ENCODE measurements at regions not wholly inside any gene's neighbourhood (a gene's known extent, or its start where the extent isn't known, plus 50 kb on each side); places are given as distances from the start of the nearest gene placed in this dataset.
A peak's percentile ranks its signal among the peaks of the same experiment; 100 is the strongest.

DNA sequence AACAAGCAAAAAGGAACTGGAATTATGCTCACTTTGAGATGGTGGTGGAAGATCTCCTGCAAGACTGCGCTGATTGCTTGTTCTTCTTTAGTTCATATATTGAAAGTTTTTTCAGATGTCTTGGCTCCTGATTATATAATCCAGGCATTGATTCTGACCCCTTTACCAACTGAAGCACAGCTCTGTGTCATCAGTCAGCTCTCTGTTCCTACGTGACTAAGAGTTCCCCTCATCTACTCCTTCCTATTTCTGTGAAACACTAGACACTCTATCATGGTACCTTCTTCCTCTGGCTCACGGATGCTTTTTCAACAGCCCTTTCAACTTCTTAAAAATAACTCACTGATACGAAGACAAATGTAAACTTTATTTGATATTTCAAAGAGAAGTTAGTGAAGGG lies 788.6 kb downstream of the SOCS6 start:
- no peak for DNase-seq (ENCODE audit: low spot score)
- Histone ChIP-seq H3K9me3 (ENCODE audit: low read length) (no peaks in the 10 kb centered on the region), H4K20me1 (ENCODE audit: insufficient read depth, low read length) (no peaks in the 10 kb centered on the region), H3K27me3 (ENCODE audit: control insufficient read depth in 1 of 2, insufficient read depth in 2 of 2, low read length in 2 of 2) (no peaks in the 10 kb centered on the region), H3K36me3 (replicated peaks in 1 of 2; ENCODE audit: control insufficient read depth in 1 of 2, insufficient read depth in 2 of 2, low read length in 2 of 2) (no peaks in the 10 kb centered on the region), H2AFZ (ENCODE audit: low read length) (no peak overlapping the region), H3K9ac (ENCODE audit: insufficient read depth, low read depth, low read length) (no peak overlapping the region), H3K4me3 (replicated peaks in 1 of 3; ENCODE audit: insufficient read depth in 1 of 3, low read depth in 2 of 3, low read length in 3 of 3) (no peak overlapping the region), H3K27ac (ENCODE audit: extremely low read length, insufficient read depth, low read length) (no peak overlapping the region), H3K4me1 (ENCODE audit: insufficient read depth, low read length) (no peaks in the 10 kb centered on the region), H3K4me2 (ENCODE audit: low read depth, low read length) (no peak overlapping the region), H3K79me2 (ENCODE audit: insufficient read depth, low read length) (no peaks in the 10 kb centered on the region)
- no TSS peak for BruUV-seq (replicated peaks)
- ATAC-seq, result no peak
- no peak for FAIRE-seq
- ChIA-PET POLR2A (no interaction called here), CTCF (ENCODE audit: low intra/inter-chr PET ratio, low total read pairs) (no interaction called here)
- 2% methylated on average over 4 of the region's 4 CpGs for WGBS (ENCODE audit: low lambda C conversion rate)
- in situ Hi-C loops (cut with HindIII; ENCODE audit: extremely low pct_ligation_motif_present, low pct_unique_long_range_greater_than_20kb) (no loop called here), intact Hi-C loops (cut with micrococcal nuclease; ENCODE audit: unreplicated experiment) (no loop called here)
- TF ChIP-seq DR1 (CRISPR knock-in tag; IDR thresholded peaks at IDR 0.05), result no peak

- intact Hi-C loops (cut with micrococcal nuclease; ENCODE audit: unreplicated experiment), result no loop called here
- Histone ChIP-seq H3K9ac (ENCODE audit: insufficient read depth, low read depth, low read length) (no peak overlapping the region), H3K27me3 (ENCODE audit: control insufficient read depth in 1 of 2, insufficient read depth in 2 of 2, low read length in 2 of 2) (no peaks in the 10 kb centered on the region), H3K27ac (ENCODE audit: extremely low read length, insufficient read depth, low read length) (no peak overlapping the region), H3K79me2 (ENCODE audit: insufficient read depth, low read length) (no peaks in the 10 kb centered on the region), H3K4me3 (replicated peaks in 1 of 3; ENCODE audit: insufficient read depth in 1 of 3, low read depth in 2 of 3, low read length in 3 of 3) (no peak overlapping the region), H2AFZ (ENCODE audit: low read length) (no peak overlapping the region), H3K9me3 (ENCODE audit: low read length) (no peaks in the 10 kb centered on the region), H4K20me1 (ENCODE audit: insufficient read depth, low read length) (no peaks in the 10 kb centered on the region), H3K4me2 (ENCODE audit: low read depth, low read length) (no peak overlapping the region), H3K36me3 (replicated peaks in 1 of 2; ENCODE audit: control insufficient read depth in 1 of 2, insufficient read depth in 2 of 2, low read length in 2 of 2) (no peaks in the 10 kb centered on the region), H3K4me1 (ENCODE audit: insufficient read depth, low read length) (no peaks in the 10 kb centered on the region)
- DNase-seq (ENCODE audit: low spot score), result no peak
- 0% methylated on average over 2 of the region's 3 CpGs for WGBS (ENCODE audit: low lambda C conversion rate)
- FAIRE-seq, result no peak
- ChIA-PET POLR2A (no interaction called here), CTCF (ENCODE audit: low intra/inter-chr PET ratio, low total read pairs) (no interaction called here)
- TF ChIP-seq STAG1 (CRISPR knock-in tag; IDR thresholded peaks at IDR 0.05) (0 out of 2 replicates have a peak, but pooled peaks have one; percentile 4), MAFF (IDR thresholded peaks at IDR 0.05; ENCODE audit: low read depth, low read length) (no peak)
- peak; percentile 57; the same call in 1 of the 3 replicates for ATAC-seq
- in situ Hi-C loops (cut with HindIII; ENCODE audit: extremely low pct_ligation_motif_present, low pct_unique_long_range_greater_than_20kb), result no loop called here
- no TSS peak for BruUV-seq (replicated peaks)
Observed at GRCh38 chr18:71075147-71075546, 786.3 kb downstream of the SOCS6 start.

- CTCF ChIA-PET (ENCODE audit: low intra/inter-chr PET ratio, low total read pairs), result no interaction called here
- POLR2A ChIA-PET, result no interaction called here
- Histone ChIP-seq H4K20me1 (ENCODE audit: insufficient read depth, low read length) (no peaks in the 10 kb centered on the region), H2AFZ (ENCODE audit: low read length) (no peak overlapping the region), H3K4me1 (ENCODE audit: insufficient read depth, low read length) (no peaks in the 10 kb centered on the region), H3K4me3 (replicated peaks in 1 of 3; ENCODE audit: insufficient read depth in 1 of 3, low read depth in 2 of 3, low read length in 3 of 3) (no peak overlapping the region), H3K9ac (ENCODE audit: insufficient read depth, low read depth, low read length) (no peak overlapping the region), H3K9me3 (ENCODE audit: low read length) (no peaks in the 10 kb centered on the region), H3K36me3 (replicated peaks in 1 of 2; ENCODE audit: control insufficient read depth in 1 of 2, insufficient read depth in 2 of 2, low read length in 2 of 2) (no peaks in the 10 kb centered on the region), H3K4me2 (ENCODE audit: low read depth, low read length) (no peak overlapping the region), H3K27me3 (ENCODE audit: control insufficient read depth in 1 of 2, insufficient read depth in 2 of 2, low read length in 2 of 2) (peaks cover 0 to 6% of the 10 kb centered on the region in 2 experiments; a peak in 1 of 5 replicates), H3K27ac (ENCODE audit: extremely low read length, insufficient read depth, low read length) (no peak overlapping the region), H3K79me2 (ENCODE audit: insufficient read depth, low read length) (no peaks in the 10 kb centered on the region)
- intact Hi-C loops (cut with micrococcal nuclease; ENCODE audit: unreplicated experiment) (no loop called here), in situ Hi-C loops (cut with HindIII; ENCODE audit: extremely low pct_ligation_motif_present, low pct_unique_long_range_greater_than_20kb) (no loop called here)
- BruUV-seq (replicated peaks), result no TSS peak
- FAIRE-seq, result no peak
- no peak for DNase-seq (ENCODE audit: low spot score)
- under 1% methylated on average over 6 of the region's 6 CpGs for WGBS (ENCODE audit: low lambda C conversion rate)
- no peak for ATAC-seq
- TF ChIP-seq ZNF205 (CRISPR knock-in tag; IDR thresholded peaks at IDR 0.05) (no peak), ZNF335 (CRISPR knock-in tag; IDR thresholded peaks at IDR 0.05) (no peak), FOXO1 (CRISPR knock-in tag; IDR thresholded peaks at IDR 0.05) (no peak), HNF4G (IDR thresholded peaks at IDR 0.05; ENCODE audit: borderline replicate concordance, low read depth, low read length) (no peak), HNF4G (CRISPR knock-in tag; IDR thresholded peaks at IDR 0.05; ENCODE audit: borderline replicate concordance, low read depth) (no peak), RFX5 (IDR thresholded peaks at IDR 0.05; ENCODE audit: low read depth, low read length) (no peak), PHF5A (CRISPR knock-in tag; IDR thresholded peaks at IDR 0.05; ENCODE audit: low read depth, unreplicated experiment) (no peak), ZNF234 (CRISPR knock-in tag; conservative IDR thresholded peaks at IDR 0.05) (no peak), ZNF263 (CRISPR knock-in tag; IDR thresholded peaks at IDR 0.05) (no peak)
- TF ChIP-seq, protein P1, sequence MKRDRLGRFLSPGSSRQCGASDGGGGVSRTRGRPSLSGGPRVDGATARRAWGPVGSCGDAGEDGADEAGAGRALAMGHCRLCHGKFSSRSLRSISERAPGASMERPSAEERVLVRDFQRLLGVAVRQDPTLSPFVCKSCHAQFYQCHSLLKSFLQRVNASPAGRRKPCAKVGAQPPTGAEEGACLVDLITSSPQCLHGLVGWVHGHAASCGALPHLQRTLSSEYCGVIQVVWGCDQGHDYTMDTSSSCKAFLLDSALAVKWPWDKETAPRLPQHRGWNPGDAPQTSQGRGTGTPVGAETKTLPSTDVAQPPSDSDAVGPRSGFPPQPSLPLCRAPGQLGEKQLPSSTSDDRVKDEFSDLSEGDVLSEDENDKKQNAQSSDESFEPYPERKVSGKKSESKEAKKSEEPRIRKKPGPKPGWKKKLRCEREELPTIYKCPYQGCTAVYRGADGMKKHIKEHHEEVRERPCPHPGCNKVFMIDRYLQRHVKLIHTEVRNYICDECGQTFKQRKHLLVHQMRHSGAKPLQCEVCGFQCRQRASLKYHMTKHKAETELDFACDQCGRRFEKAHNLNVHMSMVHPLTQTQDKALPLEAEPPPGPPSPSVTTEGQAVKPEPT (CRISPR knock-in tag; IDR thresholded peaks at IDR 0.05; ENCODE audit: low read depth), result no peak
Observed at GRCh38 chr18:71068338-71068737, 779.5 kb downstream of the SOCS6 start.

All from HepG2 (cell line).